ENCODE measurements at regions not wholly inside any gene's neighbourhood (a gene's known extent, or its start where the extent isn't known, plus 50 kb on each side); places are given as distances from the start of the nearest gene placed in this dataset.

GRCh38 chr2:16338026-16338425, 327.6 kb downstream of the CYRIA start:
- H3K9me3 Mint-ChIP-seq = peaks cover 11 to 17% of the 10 kb centered on the region in 2 donors
- peaks cover 0 to 4% of the 10 kb centered on the region in 2 donors for H3K36me3 Mint-ChIP-seq
- no peak for ATAC-seq (replicated peaks)
- H3K4me3 Mint-ChIP-seq = no peak overlapping the region
- DNase-seq = no peak
- H3K27me3 Mint-ChIP-seq = no peaks in the 10 kb centered on the region
- no peaks in the 10 kb centered on the region for H3K4me1 Mint-ChIP-seq
- no peak overlapping the region for H3K27ac Mint-ChIP-seq

GRCh38 chr2:16336916-16337315, 328.7 kb downstream of the CYRIA start:
- Mint-ChIP-seq H3K9me3 (peaks cover 11 to 17% of the 10 kb centered on the region in 2 donors), H3K4me3 (no peak overlapping the region), H3K4me1 (no peaks in the 10 kb centered on the region), H3K27ac (no peak overlapping the region), H3K36me3 (peaks cover 0 to 4% of the 10 kb centered on the region in 2 donors), H3K27me3 (no peaks in the 10 kb centered on the region)
- no peak for DNase-seq
- ATAC-seq (replicated peaks) = no peak

- H3K36me3 Mint-ChIP-seq = peaks cover 0 to 4% of the 10 kb centered on the region in 2 donors
- no peaks in the 10 kb centered on the region for H3K4me1 Mint-ChIP-seq
- H3K4me3 Mint-ChIP-seq = no peak overlapping the region
- no peaks in the 10 kb centered on the region for H3K27me3 Mint-ChIP-seq
- H3K27ac Mint-ChIP-seq = no peak overlapping the region
- H3K9me3 Mint-ChIP-seq = peaks cover 11 to 17% of the 10 kb centered on the region in 2 donors
- ATAC-seq (replicated peaks) (no peak), DNase-seq (no peak)
These were observed 329.1 kb downstream of the CYRIA start for GRCh38 chr2:16336491-16336890.

GRCh38 chr2:16335947-16336346, 329.7 kb downstream of the CYRIA start:
- Mint-ChIP-seq H3K36me3 (peaks cover 0 to 4% of the 10 kb centered on the region in 2 donors), H3K9me3 (peaks cover 11 to 17% of the 10 kb centered on the region in 2 donors), H3K27ac (no peak overlapping the region), H3K27me3 (no peaks in the 10 kb centered on the region), H3K4me3 (no peak overlapping the region), H3K4me1 (no peaks in the 10 kb centered on the region)
- ATAC-seq (replicated peaks) = no peak
- no peak for DNase-seq

- Mint-ChIP-seq H3K36me3 (peaks cover 0 to 4% of the 10 kb centered on the region in 2 donors), H3K27me3 (no peaks in the 10 kb centered on the region), H3K4me1 (no peaks in the 10 kb centered on the region), H3K4me3 (no peak overlapping the region), H3K27ac (no peak overlapping the region), H3K9me3 (peaks cover 11 to 17% of the 10 kb centered on the region in 2 donors)
- no peak for ATAC-seq (replicated peaks)
- no peak for DNase-seq
These were observed 330.1 kb downstream of the CYRIA start for GRCh38 chr2:16335604-16335930.

- DNase-seq (no peak), ATAC-seq (replicated peaks) (no peak)
- Mint-ChIP-seq H3K4me1 (no peaks in the 10 kb centered on the region), H3K27me3 (no peaks in the 10 kb centered on the region), H3K36me3 (peaks cover 0 to 4% of the 10 kb centered on the region in 2 donors), H3K9me3 (peaks cover 11 to 17% of the 10 kb centered on the region in 2 donors), H3K27ac (no peak overlapping the region), H3K4me3 (no peak overlapping the region)
These were observed 330.6 kb downstream of the CYRIA start for GRCh38 chr2:16334886-16335603.

- no peaks in the 10 kb centered on the region for H3K27me3 Mint-ChIP-seq
- no peak overlapping the region for H3K27ac Mint-ChIP-seq
These were observed 331.3 kb downstream of the CYRIA start for GRCh38 chr2:16334366-16334765.

GRCh38 chr2:16333681-16334080, 332.0 kb downstream of the CYRIA start:
- ATAC-seq (replicated peaks) = no peak
- Mint-ChIP-seq H3K9me3 (peaks cover 5 to 9% of the 10 kb centered on the region in 2 donors), H3K27me3 (no peaks in the 10 kb centered on the region), H3K4me1 (no peaks in the 10 kb centered on the region), H3K4me3 (no peak overlapping the region), H3K27ac (no peak overlapping the region), H3K36me3 (peaks cover 0 to 4% of the 10 kb centered on the region in 2 donors)
- DNase-seq = no peak

More at GRCh38 chr2:16334366-16334765, 331.3 kb downstream of the CYRIA start:
- Mint-ChIP-seq H3K4me1 (no peaks in the 10 kb centered on the region), H3K36me3 (peaks cover 0 to 4% of the 10 kb centered on the region in 2 donors), H3K9me3 (peaks cover 9 to 13% of the 10 kb centered on the region in 2 donors), H3K4me3 (no peak overlapping the region)
- ATAC-seq (replicated peaks) (no peak), DNase-seq (no peak)

- DNase-seq (no peak), ATAC-seq (replicated peaks) (no peak)
- no peaks in the 10 kb centered on the region for H3K27me3 Mint-ChIP-seq
- H3K9me3 Mint-ChIP-seq = peaks cover 0 to 4% of the 10 kb centered on the region in 2 donors
- H3K4me1 Mint-ChIP-seq = no peaks in the 10 kb centered on the region
- no peaks in the 10 kb centered on the region for H3K36me3 Mint-ChIP-seq
- H3K27ac Mint-ChIP-seq = no peak overlapping the region
- H3K4me3 Mint-ChIP-seq = no peak overlapping the region
These were observed 332.7 kb downstream of the CYRIA start for GRCh38 chr2:16332681-16333557.

GRCh38 chr2:16331772-16332171, 333.9 kb downstream of the CYRIA start:
- H3K36me3 Mint-ChIP-seq = no peaks in the 10 kb centered on the region
- ATAC-seq (replicated peaks) (no peak), DNase-seq (no peak)
- H3K4me1 Mint-ChIP-seq = no peaks in the 10 kb centered on the region
- no peaks in the 10 kb centered on the region for H3K27me3 Mint-ChIP-seq
- H3K9me3 Mint-ChIP-seq = peaks cover 0 to 3% of the 10 kb centered on the region in 2 donors
- no peak overlapping the region for H3K27ac Mint-ChIP-seq
- H3K4me3 Mint-ChIP-seq = no peak overlapping the region

GRCh38 chr2:16330982-16331381, 334.7 kb downstream of the CYRIA start:
- ATAC-seq (replicated peaks) (no peak), DNase-seq (no peak)
- Mint-ChIP-seq H3K9me3 (no peaks in the 10 kb centered on the region), H3K27me3 (no peaks in the 10 kb centered on the region), H3K36me3 (no peaks in the 10 kb centered on the region), H3K4me3 (no peak overlapping the region), H3K27ac (no peak overlapping the region), H3K4me1 (no peaks in the 10 kb centered on the region)

- no peak for ATAC-seq (replicated peaks)
- Mint-ChIP-seq H3K27me3 (no peaks in the 10 kb centered on the region), H3K4me1 (no peaks in the 10 kb centered on the region), H3K9me3 (no peaks in the 10 kb centered on the region), H3K36me3 (no peaks in the 10 kb centered on the region), H3K4me3 (no peak overlapping the region), H3K27ac (no peak overlapping the region)
- no peak for DNase-seq
These were observed 335.1 kb downstream of the CYRIA start for GRCh38 chr2:16330571-16330970.

GRCh38 chr2:16330012-16330411, 335.6 kb downstream of the CYRIA start:
- H3K4me1 Mint-ChIP-seq = no peaks in the 10 kb centered on the region
- H3K4me3 Mint-ChIP-seq = no peak overlapping the region
- no peaks in the 10 kb centered on the region for H3K27me3 Mint-ChIP-seq
- no peaks in the 10 kb centered on the region for H3K9me3 Mint-ChIP-seq
- ATAC-seq (replicated peaks) = no peak
- H3K27ac Mint-ChIP-seq = no peak overlapping the region
- no peaks in the 10 kb centered on the region for H3K36me3 Mint-ChIP-seq
- no peak for DNase-seq

GRCh38 chr2:16329421-16329820, 336.2 kb downstream of the CYRIA start:
- Mint-ChIP-seq H3K36me3 (no peaks in the 10 kb centered on the region), H3K27ac (no peak overlapping the region), H3K27me3 (no peaks in the 10 kb centered on the region), H3K4me3 (no peak overlapping the region), H3K9me3 (no peaks in the 10 kb centered on the region), H3K4me1 (no peaks in the 10 kb centered on the region)
- ATAC-seq (replicated peaks) (no peak), DNase-seq (no peak)
